ENCODE measurements at regions not wholly inside any gene's neighbourhood (a gene's known extent, or its start where the extent isn't known, plus 50 kb on each side); places are given as distances from the start of the nearest gene placed in this dataset.
A peak's percentile ranks its signal among the peaks of the same experiment; 100 is the strongest.

DNA sequence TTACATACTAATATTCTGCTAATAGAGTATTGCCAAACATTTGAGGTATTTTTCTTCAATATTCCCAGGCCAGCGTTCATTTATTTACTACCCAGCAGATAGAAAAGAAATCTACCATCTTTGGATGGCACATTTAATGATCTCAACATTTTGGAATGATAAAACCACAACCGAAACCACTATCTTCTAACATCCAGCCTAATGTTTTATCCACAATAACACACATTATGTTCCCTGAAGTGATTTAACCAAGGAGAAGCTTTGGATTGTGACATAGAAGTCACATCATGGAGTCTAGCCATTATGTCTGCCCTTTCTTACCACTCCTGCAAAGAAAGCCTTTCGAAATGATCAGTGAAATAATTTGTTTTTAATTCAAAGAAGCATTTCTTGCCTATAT lies 497.1 kb upstream of the PLXNA2 start:
- DNase-seq, result no peak

DNA sequence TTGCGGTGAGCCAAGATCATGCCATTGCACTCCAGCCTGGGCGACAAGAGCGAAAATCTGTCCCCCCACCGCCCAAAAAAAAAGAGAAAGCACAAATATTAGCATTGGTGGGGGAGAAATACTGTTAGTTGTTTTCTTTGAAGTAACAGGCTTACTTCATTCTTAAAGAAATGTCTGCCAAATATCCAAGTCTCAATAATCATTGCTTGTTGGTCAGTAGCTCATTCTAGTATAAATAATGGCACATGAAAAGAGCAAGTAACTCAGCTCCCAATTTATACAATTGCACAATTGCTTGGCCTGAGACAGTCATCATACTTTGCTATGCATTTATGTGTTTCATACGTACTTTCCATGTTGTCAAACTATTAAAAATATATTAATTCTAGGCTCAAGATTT lies 499.2 kb upstream of the PLXNA2 start:
- no peak for DNase-seq

DNA sequence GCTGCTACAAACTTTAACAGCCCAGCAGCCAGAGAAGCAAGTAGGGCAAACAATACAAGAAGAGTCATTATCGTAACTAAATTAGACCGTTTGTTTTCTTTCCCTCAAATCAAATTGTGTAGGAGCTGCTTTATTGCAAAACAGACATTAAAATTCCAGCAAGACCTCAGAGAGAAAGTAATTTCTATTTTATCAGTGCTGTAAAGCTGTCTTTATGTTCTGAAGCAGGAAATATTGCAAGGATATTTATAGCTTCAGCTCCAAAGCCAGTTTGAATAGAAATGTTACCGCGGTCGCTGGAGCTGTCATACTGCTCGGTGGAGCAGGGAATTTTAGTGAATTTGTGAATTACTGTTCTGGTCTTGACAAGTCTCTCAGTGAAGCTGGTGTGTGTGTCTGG lies 503.8 kb upstream of the PLXNA2 start:
- no peak for DNase-seq

GRCh38 chr1:208748387-208749165 lies 504.4 kb upstream of the PLXNA2 start:
- no peak for DNase-seq

DNA sequence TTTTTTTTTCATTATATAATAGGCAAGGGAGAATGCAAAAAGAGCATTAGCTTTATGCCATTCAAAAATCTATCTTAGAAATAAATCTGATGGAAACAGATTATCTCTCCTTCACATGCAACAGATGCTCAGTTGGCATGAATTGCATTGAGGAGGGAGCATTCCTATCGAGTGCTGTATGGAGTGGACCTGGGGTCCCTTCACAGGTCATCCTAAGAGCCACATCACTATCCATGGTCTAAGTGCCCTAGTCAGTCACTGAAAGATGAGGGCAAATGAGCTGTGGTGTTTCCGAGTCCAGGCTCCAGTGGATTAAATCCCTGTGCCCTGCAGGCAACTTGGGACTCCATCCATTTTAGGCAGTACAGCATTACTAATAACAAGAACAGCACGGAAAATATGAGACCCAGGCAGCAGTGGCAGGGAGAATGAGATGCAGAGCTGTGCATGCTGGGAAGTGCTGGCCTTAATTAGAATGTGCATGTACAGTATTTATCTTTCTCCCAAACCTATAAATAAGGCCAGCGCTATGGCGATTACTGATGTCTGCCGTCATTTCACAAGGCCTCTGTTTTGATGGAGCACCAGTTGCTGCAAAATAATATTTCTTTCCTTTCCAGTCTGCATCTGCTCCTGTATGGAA lies 512.3 kb upstream of the PLXNA2 start:
- no peak for DNase-seq

- DNase-seq, result no peak
Observed at GRCh38 chr1:208757846-208758245, 513.7 kb upstream of the PLXNA2 start.

- no peak for DNase-seq
Observed at GRCh38 chr1:208759255-208759654, 515.1 kb upstream of the PLXNA2 start.

DNA sequence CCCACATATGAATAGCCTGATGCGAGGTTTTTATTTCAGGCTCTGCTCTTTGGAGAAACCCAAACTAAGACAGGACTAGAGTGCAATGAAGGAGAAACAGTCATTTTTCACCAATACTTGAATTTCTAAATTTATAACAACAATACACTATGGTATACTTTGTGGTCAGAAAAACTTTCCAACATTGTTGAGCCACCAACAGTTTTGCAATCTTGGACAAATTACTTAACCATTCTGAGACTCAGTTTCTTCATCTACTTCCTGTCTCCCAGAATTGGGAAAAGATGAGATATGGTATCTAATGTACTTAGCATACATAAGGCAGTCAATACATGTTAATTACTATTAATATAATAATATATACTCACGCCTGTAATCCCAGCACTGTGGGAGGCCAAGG lies 519.8 kb upstream of the PLXNA2 start:
- no peak for DNase-seq

GRCh38 chr1:208766832-208767231 lies 522.6 kb upstream of the PLXNA2 start:
- no peak for DNase-seq

DNA sequence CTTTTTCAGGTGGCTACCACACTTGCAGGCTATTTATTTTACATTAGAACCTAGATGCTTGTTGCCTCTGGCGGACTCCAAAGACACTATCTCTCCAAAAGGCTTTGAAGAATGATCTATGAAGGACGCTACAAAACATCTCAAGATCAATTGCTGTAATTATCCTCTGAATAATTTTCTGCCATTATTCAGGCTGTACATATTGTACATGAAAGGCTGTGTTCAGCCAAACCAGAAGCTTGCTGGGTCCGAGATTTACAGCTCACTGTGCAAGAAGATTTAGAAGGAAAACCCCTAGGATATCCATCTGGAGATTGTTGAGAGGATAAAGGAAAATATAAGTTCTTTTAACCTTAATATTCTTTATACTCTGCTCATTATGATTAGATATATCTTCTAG lies 523.6 kb upstream of the PLXNA2 start:
- DNase-seq, result no peak

DNA sequence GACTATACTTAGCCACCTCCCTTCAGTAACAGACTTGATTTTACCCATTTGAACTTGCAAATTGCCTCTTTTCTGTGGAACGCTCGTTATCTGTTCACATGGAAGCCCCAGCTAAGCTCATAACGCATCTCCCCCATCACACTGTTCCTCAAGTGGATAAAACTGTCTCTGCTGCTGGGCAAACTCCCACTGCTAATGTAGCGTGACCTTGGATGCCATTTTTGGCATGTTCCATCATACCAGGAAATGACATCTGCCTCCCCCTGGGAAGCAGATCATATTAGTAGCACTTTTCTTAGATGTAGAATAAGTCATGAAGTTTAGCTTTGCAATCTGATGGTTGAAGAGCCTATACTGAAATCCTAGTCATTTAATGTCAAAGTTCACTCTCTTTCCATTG lies 528.7 kb upstream of the PLXNA2 start:
- no peak for DNase-seq

- no peak for DNase-seq
Observed at GRCh38 chr1:208775841-208776240, 531.7 kb upstream of the PLXNA2 start.

DNA sequence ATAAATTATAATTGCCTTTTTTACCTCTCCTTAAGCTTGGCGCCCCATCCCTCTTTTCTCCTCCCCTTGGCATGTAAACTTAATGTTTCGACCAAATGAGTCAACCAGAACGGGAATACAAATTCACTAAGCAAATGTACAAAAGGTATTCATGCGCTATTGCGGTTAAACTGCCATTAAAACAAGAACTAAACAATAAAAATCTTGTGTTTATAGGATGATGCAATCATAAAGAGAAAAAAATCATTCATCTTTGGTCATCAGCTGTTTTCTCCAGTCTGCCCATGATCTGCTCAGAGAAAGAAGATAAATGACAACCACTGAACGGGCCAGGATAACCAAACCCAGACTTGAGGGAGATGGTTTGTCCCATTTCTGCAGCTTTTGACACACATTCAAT lies 534.2 kb upstream of the PLXNA2 start:
- no peak for DNase-seq

GRCh38 chr1:208781391-208782045 lies 537.3 kb upstream of the PLXNA2 start:
- DNase-seq, result no peak

DNA sequence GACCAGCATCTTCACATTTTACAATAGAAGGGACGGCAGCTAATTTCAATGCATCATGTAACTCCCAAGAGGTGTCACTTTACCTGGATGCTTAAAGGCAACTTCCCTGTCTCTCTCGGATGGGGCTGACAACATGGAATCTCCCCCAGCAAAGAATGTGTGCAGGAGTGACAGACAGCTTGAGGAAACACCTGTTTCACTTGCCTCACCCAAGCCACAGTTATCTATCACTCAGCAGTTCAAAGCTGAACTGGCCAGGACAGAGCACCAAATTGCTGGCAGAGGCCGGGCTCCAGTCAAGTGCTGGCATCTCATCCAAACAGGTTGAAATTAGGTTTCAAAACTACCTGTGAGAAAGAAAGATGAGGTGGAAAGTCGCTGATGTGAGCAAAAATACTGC lies 538.0 kb upstream of the PLXNA2 start:
- peak; percentile 63 for DNase-seq

GRCh38 chr1:208785629-208786028 lies 541.4 kb upstream of the PLXNA2 start:
- DNase-seq, result no peak

GRCh38 chr1:208787219-208787618 lies 543.0 kb upstream of the PLXNA2 start:
- no peak for DNase-seq

- no peak for DNase-seq
Observed at GRCh38 chr1:208788013-208788540, 543.9 kb upstream of the PLXNA2 start.

- DNase-seq, result no peak
Observed at GRCh38 chr1:208791456-208791855, 547.3 kb upstream of the PLXNA2 start.

DNA sequence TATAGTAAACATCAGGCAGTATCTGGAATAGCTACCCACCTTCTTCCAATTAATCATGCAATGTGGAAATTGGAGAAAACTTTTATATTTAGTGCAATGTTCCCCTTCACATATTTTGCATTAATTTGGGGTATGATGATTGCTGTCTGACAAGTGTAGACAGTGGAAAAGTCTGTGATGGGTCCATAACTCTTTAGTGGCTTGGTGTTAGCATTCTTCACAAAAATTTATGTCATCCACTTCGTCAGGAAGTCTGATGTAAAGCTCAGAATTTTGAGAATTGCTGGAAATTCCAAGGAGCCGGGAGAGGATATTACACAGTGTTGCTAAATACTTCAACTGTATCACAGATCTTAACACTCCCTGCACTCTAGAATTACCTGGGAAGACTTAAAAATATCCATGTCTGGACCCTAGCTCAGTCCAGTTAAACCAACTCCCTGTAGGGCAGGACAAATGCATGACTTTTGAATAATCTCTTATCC lies 549.7 kb upstream of the PLXNA2 start:
- DNase-seq, result no peak

GRCh38 chr1:208799186-208799585 lies 555.0 kb upstream of the PLXNA2 start:
- DNase-seq, result no peak

GRCh38 chr1:208803011-208803811 lies 559.0 kb upstream of the PLXNA2 start:
- DNase-seq, result no peak

Data from RPMI8226 (cell line).